ENCODE measurements at regions not wholly inside any gene's neighbourhood (a gene's known extent, or its start where the extent isn't known, plus 50 kb on each side); places are given as distances from the start of the nearest gene placed in this dataset.

GRCh38 chr20:51176876-51177275 is 154.0 kb upstream of the KCNG1 start:
- no peak for TF ChIP-seq EZH2 (IDR thresholded peaks at IDR 0.05; ENCODE audit: borderline replicate concordance)
- no peak for TF ChIP-seq CTCF (IDR thresholded peaks at IDR 0.05; ENCODE audit: poor library complexity)

Measured in hepatocyte (in vitro differentiated cells).